Neural cell (in vitro differentiated cells): ENCODE measurements at regions not wholly inside any gene's neighbourhood (a gene's known extent, or its start where the extent isn't known, plus 50 kb on each side); places are given as distances from the start of the nearest gene placed in this dataset.

ENCODE experiments used
- EZH2 ChIP-seq: fragments of 200-600, 300-800 bp; shearing (Covaris generic), sonication (generic); IDR thresholded peaks from 2 replicates; pipeline ENCODE4 v1.6.1; 2014; ENCODE audit warnings: antibody characterized with exemption, low read length, borderline replicate concordance, mild to moderate bottlenecking; ENCODE audit not compliant: insufficient read depth, poor library complexity, severe bottlenecking
- RAD21 ChIP-seq: fragments of 450-650 bp; conservative IDR thresholded peaks from 2 replicates; pipeline ENCODE4 v1.6.1; 2014; ENCODE audit warnings: antibody characterized with exemption, mild to moderate bottlenecking, moderate library complexity
- SMC3 ChIP-seq: fragments of 450-650 bp; conservative IDR thresholded peaks from 2 replicates; pipeline ENCODE4 v1.6.1; 2014; ENCODE audit warnings: antibody characterized with exemption, mild to moderate bottlenecking, moderate library complexity; ENCODE audit not compliant: poor library complexity
- TF ChIP-seq, protein P1 (sequence below): fragments of 450-650 bp; IDR thresholded peaks from 2 replicates; pipeline ENCODE4 v1.5.1; 2014; ENCODE audit warnings: antibody characterized with exemption, mild to moderate bottlenecking, moderate library complexity; ENCODE audit not compliant: poor library complexity, severe bottlenecking

DNA sequence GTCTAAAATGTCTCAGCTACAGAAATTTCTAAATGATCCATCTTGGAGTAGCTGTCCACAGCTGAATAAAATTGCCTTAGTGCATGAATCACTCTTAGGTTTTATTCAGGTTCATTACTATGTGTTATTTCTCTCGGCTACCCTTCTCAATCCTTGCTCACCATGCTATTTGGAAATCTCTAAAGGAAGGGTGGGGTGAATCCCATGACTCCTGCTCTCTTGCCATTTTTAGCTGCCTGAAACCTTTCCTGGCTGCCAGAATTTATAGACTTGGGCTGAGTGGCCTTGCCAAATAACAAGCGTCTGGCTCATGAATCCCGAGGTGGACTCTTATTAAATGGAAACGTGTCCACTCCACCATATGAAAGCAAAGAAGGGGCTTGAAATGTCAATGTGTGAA is 936.1 kb upstream of the SOX9 start:
- TF ChIP-seq, protein P1, sequence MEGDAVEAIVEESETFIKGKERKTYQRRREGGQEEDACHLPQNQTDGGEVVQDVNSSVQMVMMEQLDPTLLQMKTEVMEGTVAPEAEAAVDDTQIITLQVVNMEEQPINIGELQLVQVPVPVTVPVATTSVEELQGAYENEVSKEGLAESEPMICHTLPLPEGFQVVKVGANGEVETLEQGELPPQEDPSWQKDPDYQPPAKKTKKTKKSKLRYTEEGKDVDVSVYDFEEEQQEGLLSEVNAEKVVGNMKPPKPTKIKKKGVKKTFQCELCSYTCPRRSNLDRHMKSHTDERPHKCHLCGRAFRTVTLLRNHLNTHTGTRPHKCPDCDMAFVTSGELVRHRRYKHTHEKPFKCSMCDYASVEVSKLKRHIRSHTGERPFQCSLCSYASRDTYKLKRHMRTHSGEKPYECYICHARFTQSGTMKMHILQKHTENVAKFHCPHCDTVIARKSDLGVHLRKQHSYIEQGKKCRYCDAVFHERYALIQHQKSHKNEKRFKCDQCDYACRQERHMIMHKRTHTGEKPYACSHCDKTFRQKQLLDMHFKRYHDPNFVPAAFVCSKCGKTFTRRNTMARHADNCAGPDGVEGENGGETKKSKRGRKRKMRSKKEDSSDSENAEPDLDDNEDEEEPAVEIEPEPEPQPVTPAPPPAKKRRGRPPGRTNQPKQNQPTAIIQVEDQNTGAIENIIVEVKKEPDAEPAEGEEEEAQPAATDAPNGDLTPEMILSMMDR: no peak
- TF ChIP-seq RAD21 (no peak), EZH2 (no peak), SMC3 (no peak)
